ENCODE measurements at regions not wholly inside any gene's neighbourhood (a gene's known extent, or its start where the extent isn't known, plus 50 kb on each side); places are given as distances from the start of the nearest gene placed in this dataset.

DNA sequence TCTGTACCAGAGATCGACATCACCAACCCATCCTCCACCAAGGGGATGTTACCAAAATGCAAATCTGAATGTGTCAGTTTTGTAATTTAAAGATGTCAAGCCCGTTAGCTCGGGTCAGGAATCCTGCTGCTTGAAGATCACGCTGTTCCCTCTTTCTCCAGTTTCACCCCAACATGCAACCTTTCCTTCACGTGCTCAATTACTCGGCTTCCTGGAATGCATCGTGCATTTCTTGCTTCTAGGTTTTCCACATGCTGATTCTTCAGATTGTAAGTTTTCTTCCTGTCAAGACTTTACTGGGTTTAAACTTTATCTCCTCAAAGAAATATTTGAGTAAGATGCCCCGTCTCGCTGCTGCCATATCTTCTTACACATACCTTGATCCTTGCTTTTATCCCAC is 209.5 kb upstream of the SNX2 start:
- H3K27me3 Mint-ChIP-seq (ENCODE audit: unreplicated experiment): peaks cover 2% of the 10 kb centered on the region
- H3K9me3 Mint-ChIP-seq (ENCODE audit: unreplicated experiment): no peaks in the 10 kb centered on the region
- H3K27ac Mint-ChIP-seq (ENCODE audit: unreplicated experiment): no peak overlapping the region
- no peak for DNase-seq
- no peak overlapping the region for H3K4me3 Mint-ChIP-seq (ENCODE audit: unreplicated experiment)
- no peaks in the 10 kb centered on the region for H3K36me3 Mint-ChIP-seq (ENCODE audit: unreplicated experiment)
- H3K4me1 Mint-ChIP-seq (ENCODE audit: low read depth, unreplicated experiment): no peaks in the 10 kb centered on the region
- TF ChIP-seq CTCF (IDR thresholded peaks at IDR 0.05; ENCODE audit: partially characterized antibody, unreplicated experiment): no peak

- H3K27me3 Mint-ChIP-seq (ENCODE audit: unreplicated experiment): peaks cover 4% of the 10 kb centered on the region
- TF ChIP-seq CTCF (IDR thresholded peaks at IDR 0.05; ENCODE audit: partially characterized antibody, unreplicated experiment): no peak
- H3K9me3 Mint-ChIP-seq (ENCODE audit: unreplicated experiment): peaks cover 1% of the 10 kb centered on the region
- no peak overlapping the region for H3K27ac Mint-ChIP-seq (ENCODE audit: unreplicated experiment)
- no peak for DNase-seq
- H3K4me3 Mint-ChIP-seq (ENCODE audit: unreplicated experiment): no peak overlapping the region
- H3K36me3 Mint-ChIP-seq (ENCODE audit: unreplicated experiment): no peaks in the 10 kb centered on the region
- no peaks in the 10 kb centered on the region for H3K4me1 Mint-ChIP-seq (ENCODE audit: low read depth, unreplicated experiment)
Observed at GRCh38 chr5:122576256-122577016, 198.4 kb upstream of the SNX2 start.

- DNase-seq: no peak
- no peaks in the 10 kb centered on the region for H3K9me3 Mint-ChIP-seq (ENCODE audit: unreplicated experiment)
- H3K27me3 Mint-ChIP-seq (ENCODE audit: unreplicated experiment): peaks cover 6% of the 10 kb centered on the region
- no peaks in the 10 kb centered on the region for H3K36me3 Mint-ChIP-seq (ENCODE audit: unreplicated experiment)
- no peak overlapping the region for H3K27ac Mint-ChIP-seq (ENCODE audit: unreplicated experiment)
- peaks cover 23% of the 10 kb centered on the region for H3K4me1 Mint-ChIP-seq (ENCODE audit: low read depth, unreplicated experiment)
- TF ChIP-seq CTCF (IDR thresholded peaks at IDR 0.05; ENCODE audit: partially characterized antibody, unreplicated experiment): no peak
- H3K4me3 Mint-ChIP-seq (ENCODE audit: unreplicated experiment): no peak overlapping the region
Observed at GRCh38 chr5:122581629-122582028, 193.3 kb upstream of the SNX2 start.

- Mint-ChIP-seq H3K27ac (ENCODE audit: unreplicated experiment) (peak overlapping the region; percentile 91), H3K9me3 (ENCODE audit: unreplicated experiment) (no peaks in the 10 kb centered on the region), H3K4me3 (ENCODE audit: unreplicated experiment) (peak overlapping the region; percentile 44), H3K27me3 (ENCODE audit: unreplicated experiment) (peaks cover 2% of the 10 kb centered on the region), H3K36me3 (ENCODE audit: unreplicated experiment) (no peaks in the 10 kb centered on the region), H3K4me1 (ENCODE audit: low read depth, unreplicated experiment) (peaks cover 23% of the 10 kb centered on the region)
- peak; percentile 70 for DNase-seq
- no peak for TF ChIP-seq CTCF (IDR thresholded peaks at IDR 0.05; ENCODE audit: partially characterized antibody, unreplicated experiment)
Observed at GRCh38 chr5:122584411-122585300, 190.2 kb upstream of the SNX2 start.

- no peaks in the 10 kb centered on the region for H3K9me3 Mint-ChIP-seq (ENCODE audit: unreplicated experiment)
- no peaks in the 10 kb centered on the region for H3K36me3 Mint-ChIP-seq (ENCODE audit: unreplicated experiment)
- peaks cover 23% of the 10 kb centered on the region for H3K4me1 Mint-ChIP-seq (ENCODE audit: low read depth, unreplicated experiment)
- peak overlapping the region; percentile 91 for H3K27ac Mint-ChIP-seq (ENCODE audit: unreplicated experiment)
- H3K27me3 Mint-ChIP-seq (ENCODE audit: unreplicated experiment): peaks cover 2% of the 10 kb centered on the region
- DNase-seq: no peak
- no peak for TF ChIP-seq CTCF (IDR thresholded peaks at IDR 0.05; ENCODE audit: partially characterized antibody, unreplicated experiment)
- H3K4me3 Mint-ChIP-seq (ENCODE audit: unreplicated experiment): peak overlapping the region; percentile 44
Observed at GRCh38 chr5:122585371-122585770, 189.5 kb upstream of the SNX2 start.
